ENCODE measurements at regions not wholly inside any gene's neighbourhood (a gene's known extent, or its start where the extent isn't known, plus 50 kb on each side); places are given as distances from the start of the nearest gene placed in this dataset.

- TF ChIP-seq CTCF (IDR thresholded peaks at IDR 0.05; ENCODE audit: borderline replicate concordance, extremely low read depth, low read length, poor library complexity, severe bottlenecking) (no peak), EZH2 (IDR thresholded peaks at IDR 0.05; ENCODE audit: borderline replicate concordance, low read depth, low read length, severe bottlenecking) (no peak)
These were observed 55.9 kb upstream of the THOC2 start for GRCh38 chrX:123788744-123789143.
